Esophagus muscularis mucosa (tissue), 4 donors: ENCODE measurements at regions not wholly inside any gene's neighbourhood (a gene's known extent, or its start where the extent isn't known, plus 50 kb on each side); places are given as distances from the start of the nearest gene placed in this dataset.

Source experiments
- DNase-seq: peaks from one replicate; pipeline ENCODE4 v3.0.0-alpha.2; 2017; ENCODE audit errors: extremely low spot score
- H3K27ac ChIP-seq, 4 donors: fragments of 200-600 bp; sonication (generic); replicated peaks in 1 of 4; 1 replicate in 3 of 4; 2 replicates in 1 of 4; pipeline ENCODE4 v1.5.1; 2016 to 2019; ENCODE audit warnings: mild to moderate bottlenecking in 1 of 4
- H3K27me3 ChIP-seq, 4 donors: fragments of 200-600 bp; sonication (generic); one replicate each; pipeline versions ENCODE4 v1.5.1 to v1.6.0; 2016 to 2019
- H3K36me3 ChIP-seq, 4 donors: fragments of 200-600 bp; sonication (generic); one replicate each; pipeline ENCODE4 v1.5.1; 2016 to 2019
- H3K4me1 ChIP-seq, 4 donors: fragments of 200-600 bp; sonication (generic); one replicate each; pipeline ENCODE4 v1.5.1; 2016 to 2019
- H3K4me3 ChIP-seq, 4 donors: fragments of 200-600 bp; sonication (generic); 1 replicate in 2 of 4; 2 replicates in 2 of 4; pipeline ENCODE4 v1.5.1; 2016 to 2019; ENCODE audit warnings: mild to moderate bottlenecking in 4 of 4, moderate library complexity in 1 of 4
- H3K9me3 ChIP-seq, 4 donors: fragments of 200-600 bp; sonication (generic); 1 replicate in 3 of 4; 2 replicates in 1 of 4; pipeline ENCODE4 v1.5.1; 2016 to 2019
- EP300 ChIP-seq: sonication (generic); formaldehyde crosslinking; IDR thresholded peaks from one replicate; pipeline ENCODE4 v1.6.1; 2017; ENCODE audit warnings: antibody characterized with exemption
- POLR2A ChIP-seq: fragments of 450-650 bp; IDR thresholded peaks from one replicate; pipeline ENCODE4 v1.6.1; 2017; ENCODE audit warnings: antibody characterized with exemption, moderate library complexity, mild to moderate bottlenecking, low read depth
- POLR2AphosphoS5 ChIP-seq, 2 donors: sonication (generic); formaldehyde crosslinking; IDR thresholded peaks; one replicate each; pipeline ENCODE4 v1.6.1; 2017; ENCODE audit warnings: antibody characterized with exemption in 2 of 2
- WGBS: methylation state at CpG from one replicate; pipeline ENCODE4 v1.1.5; 2018; 5-methylcytosine and 5-hydroxymethylcytosine counted together
- intact Hi-C: fragments of 100-400 bp; cut with DNase I; formaldehyde crosslinking; loops from one replicate; pipeline ENCODE4 v1.15.1; 2023
- TF ChIP-seq, protein P1 (sequence below), 3 experiments: fragments of 200-600 bp in 2 of 3; fragments of 450-650 bp in 1 of 3; sonication (generic) in 2 of 3; IDR thresholded peaks; one replicate each; pipeline ENCODE4 v1.5.1; 2017 to 2019; ENCODE audit warnings: antibody characterized with exemption in 3 of 3, mild to moderate bottlenecking in 2 of 3, moderate library complexity in 1 of 3

DNA sequence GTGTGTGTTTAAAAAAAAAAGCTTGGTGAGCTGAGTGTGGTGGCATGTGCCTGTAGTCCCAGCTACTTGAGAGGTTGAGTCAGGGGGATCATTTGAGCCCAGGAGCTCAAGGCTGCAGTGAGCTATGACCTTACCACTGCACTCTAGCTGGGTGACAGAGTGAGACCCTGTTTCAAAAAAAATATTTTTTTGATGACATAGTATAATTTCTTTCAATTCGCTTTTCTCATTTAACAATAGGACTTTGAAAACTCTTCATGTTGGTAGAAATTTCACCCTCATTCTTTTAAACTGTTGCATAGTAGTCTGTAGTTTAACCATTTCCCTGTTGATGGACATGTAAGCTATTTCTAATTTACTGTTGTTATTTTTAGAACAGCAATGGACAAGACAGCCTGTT is 55.7 kb upstream of the EXOC6 start:
- H3K9me3 ChIP-seq: no peaks in the 10 kb centered on the region
- intact Hi-C loops: no loop called here
- TF ChIP-seq EP300 (no peak), POLR2A (no peak), POLR2AphosphoS5 (IDR thresholded peaks at IDR 0.05) (no peak)
- TF ChIP-seq, protein P1, sequence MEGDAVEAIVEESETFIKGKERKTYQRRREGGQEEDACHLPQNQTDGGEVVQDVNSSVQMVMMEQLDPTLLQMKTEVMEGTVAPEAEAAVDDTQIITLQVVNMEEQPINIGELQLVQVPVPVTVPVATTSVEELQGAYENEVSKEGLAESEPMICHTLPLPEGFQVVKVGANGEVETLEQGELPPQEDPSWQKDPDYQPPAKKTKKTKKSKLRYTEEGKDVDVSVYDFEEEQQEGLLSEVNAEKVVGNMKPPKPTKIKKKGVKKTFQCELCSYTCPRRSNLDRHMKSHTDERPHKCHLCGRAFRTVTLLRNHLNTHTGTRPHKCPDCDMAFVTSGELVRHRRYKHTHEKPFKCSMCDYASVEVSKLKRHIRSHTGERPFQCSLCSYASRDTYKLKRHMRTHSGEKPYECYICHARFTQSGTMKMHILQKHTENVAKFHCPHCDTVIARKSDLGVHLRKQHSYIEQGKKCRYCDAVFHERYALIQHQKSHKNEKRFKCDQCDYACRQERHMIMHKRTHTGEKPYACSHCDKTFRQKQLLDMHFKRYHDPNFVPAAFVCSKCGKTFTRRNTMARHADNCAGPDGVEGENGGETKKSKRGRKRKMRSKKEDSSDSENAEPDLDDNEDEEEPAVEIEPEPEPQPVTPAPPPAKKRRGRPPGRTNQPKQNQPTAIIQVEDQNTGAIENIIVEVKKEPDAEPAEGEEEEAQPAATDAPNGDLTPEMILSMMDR (IDR thresholded peaks at IDR 0.05): no peak
- 89% methylated on average over 1 of the region's 1 CpG for WGBS
- no peak overlapping the region for H3K4me3 ChIP-seq
- H3K27me3 ChIP-seq: no peaks in the 10 kb centered on the region
- H3K4me1 ChIP-seq: no peaks in the 10 kb centered on the region
- no peak for DNase-seq
- H3K36me3 ChIP-seq: no peaks in the 10 kb centered on the region
- H3K27ac ChIP-seq: no peak overlapping the region
